ENCODE measurements at regions not wholly inside any gene's neighbourhood (a gene's known extent, or its start where the extent isn't known, plus 50 kb on each side); places are given as distances from the start of the nearest gene placed in this dataset.

- Histone ChIP-seq H3K9me3 (ENCODE audit: low read length) (no peaks in the 10 kb centered on the region), H3K79me2 (ENCODE audit: insufficient read depth, low read depth, low read length) (no peaks in the 10 kb centered on the region), H2AFZ (ENCODE audit: low read length) (no peak overlapping the region), H3K4me3 (ENCODE audit: low read depth, low read length, poor library complexity, severe bottlenecking) (no peak overlapping the region), H3K36me3 (ENCODE audit: insufficient read depth, low read length) (no peaks in the 10 kb centered on the region), H3K4me1 (ENCODE audit: insufficient read depth, low read length, poor library complexity, severe bottlenecking) (no peaks in the 10 kb centered on the region), H3K9me2 (ENCODE audit: insufficient read depth, low read length) (no peaks in the 10 kb centered on the region), H3K4me2 (ENCODE audit: low read length) (no peak overlapping the region), H3K27ac (ENCODE audit: low read depth, low read length, poor library complexity, severe bottlenecking) (no peak overlapping the region), H4K20me1 (ENCODE audit: insufficient read depth, low read length) (no peaks in the 10 kb centered on the region)
- BruUV-seq (replicated peaks), result no TSS peak
- CTCF ChIA-PET (ENCODE audit: unreplicated experiment), result no interaction called here
- TF ChIP-seq EZH2phosphoT487 (IDR thresholded peaks at IDR 0.05; ENCODE audit: borderline replicate concordance, low read depth, low read length) (no peak), CTCF (conservative IDR thresholded peaks at IDR 0.05; ENCODE audit: low read length) (no peak)
- intact Hi-C loops (cut with micrococcal nuclease; ENCODE audit: unreplicated experiment), result no loop called here
- POLR2A ChIA-PET, result no interaction called here
- DNase-seq (ENCODE audit: low spot score), result no peak
These were observed 154.7 kb downstream of the TFAP2C start for GRCh38 chr20:56783826-56784225.

GRCh38 chr20:56786503-56786902, 157.4 kb downstream of the TFAP2C start:
- BruUV-seq (replicated peaks), result no TSS peak
- Histone ChIP-seq H3K4me1 (ENCODE audit: insufficient read depth, low read length, poor library complexity, severe bottlenecking) (no peaks in the 10 kb centered on the region), H3K4me3 (ENCODE audit: low read depth, low read length, poor library complexity, severe bottlenecking) (no peak overlapping the region), H3K9me2 (ENCODE audit: insufficient read depth, low read length) (no peaks in the 10 kb centered on the region), H3K36me3 (ENCODE audit: insufficient read depth, low read length) (no peaks in the 10 kb centered on the region), H3K9me3 (ENCODE audit: low read length) (no peaks in the 10 kb centered on the region), H4K20me1 (ENCODE audit: insufficient read depth, low read length) (no peaks in the 10 kb centered on the region), H2AFZ (ENCODE audit: low read length) (no peak overlapping the region), H3K4me2 (ENCODE audit: low read length) (no peak overlapping the region), H3K79me2 (ENCODE audit: insufficient read depth, low read depth, low read length) (no peaks in the 10 kb centered on the region), H3K27ac (ENCODE audit: low read depth, low read length, poor library complexity, severe bottlenecking) (no peak overlapping the region)
- CTCF ChIA-PET (ENCODE audit: unreplicated experiment), result no interaction called here
- intact Hi-C loops (cut with micrococcal nuclease; ENCODE audit: unreplicated experiment), result no loop called here
- no peak for DNase-seq (ENCODE audit: low spot score)
- no peak for TF ChIP-seq CTCF (conservative IDR thresholded peaks at IDR 0.05; ENCODE audit: low read length)
- no peak for TF ChIP-seq EZH2phosphoT487 (IDR thresholded peaks at IDR 0.05; ENCODE audit: borderline replicate concordance, low read depth, low read length)
- POLR2A ChIA-PET, result no interaction called here

GRCh38 chr20:56788041-56788670, 159.1 kb downstream of the TFAP2C start:
- H3K4me3 ChIP-seq (ENCODE audit: low read depth, low read length, poor library complexity, severe bottlenecking), result no peak overlapping the region
- H3K27ac ChIP-seq (ENCODE audit: low read depth, low read length, poor library complexity, severe bottlenecking), result no peak overlapping the region
- H3K79me2 ChIP-seq (ENCODE audit: insufficient read depth, low read depth, low read length), result no peaks in the 10 kb centered on the region
- TF ChIP-seq EZH2phosphoT487 (IDR thresholded peaks at IDR 0.05; ENCODE audit: borderline replicate concordance, low read depth, low read length) (no peak), CTCF (conservative IDR thresholded peaks at IDR 0.05; ENCODE audit: low read length) (no peak)
- H3K4me1 ChIP-seq (ENCODE audit: insufficient read depth, low read length, poor library complexity, severe bottlenecking), result no peaks in the 10 kb centered on the region
- H2AFZ ChIP-seq (ENCODE audit: low read length), result no peak overlapping the region
- intact Hi-C loops (cut with micrococcal nuclease; ENCODE audit: unreplicated experiment), result no loop called here
- ChIA-PET CTCF (ENCODE audit: unreplicated experiment) (no interaction called here), POLR2A (no interaction called here)
- DNase-seq (ENCODE audit: low spot score), result no peak
- no peaks in the 10 kb centered on the region for H4K20me1 ChIP-seq (ENCODE audit: insufficient read depth, low read length)
- H3K4me2 ChIP-seq (ENCODE audit: low read length), result no peak overlapping the region
- H3K9me2 ChIP-seq (ENCODE audit: insufficient read depth, low read length), result no peaks in the 10 kb centered on the region
- no peaks in the 10 kb centered on the region for H3K36me3 ChIP-seq (ENCODE audit: insufficient read depth, low read length)
- BruUV-seq (replicated peaks), result no TSS peak
- no peaks in the 10 kb centered on the region for H3K9me3 ChIP-seq (ENCODE audit: low read length)

Data from OCI-LY7 (cell line).